GM21367 (cell line): ENCODE measurements at regions not wholly inside any gene's neighbourhood (a gene's known extent, or its start where the extent isn't known, plus 50 kb on each side); places are given as distances from the start of the nearest gene placed in this dataset.

Experiments used
- ATAC-seq: cut with Tn5 transposase; IDR thresholded peaks from one replicate; pipeline ENCODE4 v1.9.1; 2021; ENCODE audit not compliant: unreplicated experiment

- ATAC-seq: no peak
These were observed 96.1 kb upstream of the PLXNA4 start for GRCh38 chr7:132672200-132672990.

- ATAC-seq: no peak
These were observed 90.5 kb upstream of the PLXNA4 start for GRCh38 chr7:132666774-132667172.

GRCh38 chr7:132666071-132666773 is 90.0 kb upstream of the PLXNA4 start:
- no peak for ATAC-seq

- no peak for ATAC-seq
These were observed 80.8 kb upstream of the PLXNA4 start for GRCh38 chr7:132656846-132657776.

- ATAC-seq: no peak
These were observed 80.1 kb upstream of the PLXNA4 start for GRCh38 chr7:132656341-132656740.

GRCh38 chr7:132655131-132655727 is 79.0 kb upstream of the PLXNA4 start:
- no peak for ATAC-seq

GRCh38 chr7:132654150-132654549 is 77.9 kb upstream of the PLXNA4 start:
- peak; percentile 70 for ATAC-seq

DNA sequence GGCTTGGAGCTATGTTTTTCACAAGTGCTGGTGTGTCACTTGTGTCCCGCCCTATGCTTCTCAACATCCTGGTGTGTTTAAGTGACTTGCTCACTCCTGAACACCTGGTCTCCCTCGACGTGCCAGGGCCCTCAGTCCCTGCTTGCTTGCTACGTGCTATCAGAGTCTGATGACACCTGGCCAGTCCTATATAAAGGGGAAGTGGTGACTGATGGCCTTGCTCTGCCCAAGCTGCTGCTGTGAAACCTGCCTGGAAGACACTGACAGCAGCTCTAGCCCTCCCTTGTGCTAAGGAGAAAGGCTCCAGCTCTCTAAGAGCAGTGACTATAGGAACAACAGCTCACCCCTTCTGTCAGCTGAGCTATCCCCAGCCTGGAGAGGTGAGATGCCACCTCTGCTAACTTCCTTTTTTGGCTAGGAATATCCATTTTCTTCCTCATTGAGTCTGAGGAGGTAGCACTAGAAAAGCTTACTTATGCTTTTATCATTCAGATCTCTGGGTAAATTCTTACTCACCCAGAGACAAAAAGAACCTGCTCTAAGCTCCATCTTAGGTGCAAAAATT is 77.2 kb upstream of the PLXNA4 start:
- peak; percentile 45 for ATAC-seq

GRCh38 chr7:132652507-132652906 is 76.2 kb upstream of the PLXNA4 start:
- no peak for ATAC-seq

DNA sequence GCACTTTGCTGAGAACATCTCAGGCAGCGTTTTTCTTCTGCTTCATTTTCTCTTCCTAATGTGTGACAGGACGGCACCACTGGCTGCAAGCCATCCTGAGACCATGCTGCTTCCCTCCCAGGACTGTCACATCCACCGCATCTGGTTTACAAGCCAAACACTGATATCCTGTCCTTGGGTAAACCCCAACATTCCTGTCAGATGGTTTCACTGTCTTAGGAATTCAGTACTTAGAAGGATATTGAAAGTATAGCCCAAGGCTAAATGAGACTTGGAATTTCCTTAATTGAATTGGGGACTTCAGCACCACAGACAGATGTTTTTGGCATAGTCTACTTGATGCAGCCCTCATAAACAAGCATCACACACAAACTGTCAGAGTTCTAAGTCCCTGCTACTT is 74.2 kb upstream of the PLXNA4 start:
- no peak for ATAC-seq

GRCh38 chr7:132647311-132647710 is 71.0 kb upstream of the PLXNA4 start:
- ATAC-seq: no peak

- ATAC-seq: no peak
These were observed 69.8 kb upstream of the PLXNA4 start for GRCh38 chr7:132646052-132646451.

- ATAC-seq: no peak
These were observed 67.0 kb upstream of the PLXNA4 start for GRCh38 chr7:132643302-132643701.

GRCh38 chr7:132641238-132641637 is 65.0 kb upstream of the PLXNA4 start:
- no peak for ATAC-seq

- no peak for ATAC-seq
These were observed 63.7 kb upstream of the PLXNA4 start for GRCh38 chr7:132639983-132640382.

GRCh38 chr7:132638000-132638399 is 61.7 kb upstream of the PLXNA4 start:
- no peak for ATAC-seq

- ATAC-seq: no peak
These were observed 60.3 kb upstream of the PLXNA4 start for GRCh38 chr7:132636581-132636980.

DNA sequence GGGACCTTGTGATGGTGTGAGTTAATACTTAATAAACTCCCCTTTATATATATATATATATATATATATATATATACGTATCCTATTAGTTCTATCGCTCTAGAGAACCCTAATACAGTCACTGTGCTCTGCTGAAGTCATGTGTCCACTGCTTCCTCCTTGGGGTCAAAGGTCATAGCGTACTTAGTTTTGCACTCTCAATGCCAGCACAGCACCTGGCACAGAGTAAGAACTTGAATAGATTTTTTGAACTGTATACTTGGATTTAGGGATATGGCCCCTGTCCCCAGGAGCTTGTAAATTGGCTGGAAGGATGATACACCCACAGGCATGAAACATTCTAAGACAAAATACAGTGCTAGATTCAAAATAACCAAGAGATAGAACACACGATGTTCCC is 58.9 kb upstream of the PLXNA4 start:
- ATAC-seq: no peak

DNA sequence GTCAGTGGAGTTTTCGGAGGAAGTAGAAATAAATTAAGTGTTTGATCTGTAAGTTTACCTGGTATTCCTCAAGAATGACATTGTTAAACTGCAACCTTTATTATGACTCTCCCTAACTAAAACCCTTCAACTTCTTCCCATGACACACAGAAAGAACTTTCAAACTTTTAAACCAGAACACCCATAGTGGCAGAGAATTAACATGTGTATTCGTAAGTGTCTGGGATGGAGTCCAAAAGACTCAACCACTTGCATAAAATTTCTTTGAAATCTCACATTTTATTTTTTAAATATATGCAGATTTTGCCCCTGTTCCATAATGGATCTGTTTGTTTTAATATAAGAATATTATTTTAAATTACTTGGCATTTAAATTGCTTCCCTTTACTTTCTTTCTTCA is 54.6 kb upstream of the PLXNA4 start:
- no peak for ATAC-seq
